Activated T-cell treated with anti-CD3 and anti-CD28 coated beads, Interleukin-2, amount 50 U/mL, for 4 hours (primary cell): ENCODE measurements at regions not wholly inside any gene's neighbourhood (a gene's known extent, or its start where the extent isn't known, plus 50 kb on each side); places are given as distances from the start of the nearest gene placed in this dataset.

Experiments used
- ATAC-seq, 2 donors: fragments of 200-7000 bp; cut with Tn5 transposase; one replicate each; pipeline ENCODE4 v1.10.0; 2021
- DNase-seq: peaks from one replicate; pipeline ENCODE4 v3.0.0-alpha.2; 2020
- H3K27me3 Mint-ChIP-seq: one replicate; pipeline ENCODE4 v1.8.0; 2021; ENCODE audit warnings: low read depth, mixed read lengths
- H3K36me3 Mint-ChIP-seq: one replicate; pipeline ENCODE4 v1.8.0; 2022; ENCODE audit warnings: mixed read lengths; ENCODE audit not compliant: insufficient read depth
- H3K4me1 Mint-ChIP-seq: one replicate; pipeline ENCODE4 v1.8.0; 2021; ENCODE audit warnings: low read depth, mixed read lengths
- H3K4me3 Mint-ChIP-seq: one replicate; pipeline ENCODE4 v1.8.0; 2021; ENCODE audit warnings: mild to moderate bottlenecking, moderate library complexity, mixed read lengths
- H3K9me3 Mint-ChIP-seq: one replicate; pipeline ENCODE4 v1.8.0; 2021; ENCODE audit warnings: mixed read lengths

GRCh38 chr20:39630215-39630908 is 668.2 kb downstream of the DHX35 start:
- Mint-ChIP-seq H3K4me1 (no peaks in the 10 kb centered on the region), H3K27me3 (no peaks in the 10 kb centered on the region), H3K9me3 (no peaks in the 10 kb centered on the region), H3K36me3 (no peaks in the 10 kb centered on the region), H3K4me3 (no peak overlapping the region)
- ATAC-seq, result no peak
- no peak for DNase-seq

GRCh38 chr20:39627765-39628164 is 665.6 kb downstream of the DHX35 start:
- H3K9me3 Mint-ChIP-seq, result no peaks in the 10 kb centered on the region
- H3K4me1 Mint-ChIP-seq, result no peaks in the 10 kb centered on the region
- no peaks in the 10 kb centered on the region for H3K36me3 Mint-ChIP-seq
- H3K27me3 Mint-ChIP-seq, result no peaks in the 10 kb centered on the region
- ATAC-seq (no peak), DNase-seq (no peak)
- H3K4me3 Mint-ChIP-seq, result no peak overlapping the region

- no peak for ATAC-seq
- no peak overlapping the region for H3K4me3 Mint-ChIP-seq
- H3K27me3 Mint-ChIP-seq, result no peaks in the 10 kb centered on the region
- no peaks in the 10 kb centered on the region for H3K4me1 Mint-ChIP-seq
- no peaks in the 10 kb centered on the region for H3K36me3 Mint-ChIP-seq
- no peak for DNase-seq
- no peaks in the 10 kb centered on the region for H3K9me3 Mint-ChIP-seq
Measured at GRCh38 chr20:39624316-39624715, 662.2 kb downstream of the DHX35 start.

DNA sequence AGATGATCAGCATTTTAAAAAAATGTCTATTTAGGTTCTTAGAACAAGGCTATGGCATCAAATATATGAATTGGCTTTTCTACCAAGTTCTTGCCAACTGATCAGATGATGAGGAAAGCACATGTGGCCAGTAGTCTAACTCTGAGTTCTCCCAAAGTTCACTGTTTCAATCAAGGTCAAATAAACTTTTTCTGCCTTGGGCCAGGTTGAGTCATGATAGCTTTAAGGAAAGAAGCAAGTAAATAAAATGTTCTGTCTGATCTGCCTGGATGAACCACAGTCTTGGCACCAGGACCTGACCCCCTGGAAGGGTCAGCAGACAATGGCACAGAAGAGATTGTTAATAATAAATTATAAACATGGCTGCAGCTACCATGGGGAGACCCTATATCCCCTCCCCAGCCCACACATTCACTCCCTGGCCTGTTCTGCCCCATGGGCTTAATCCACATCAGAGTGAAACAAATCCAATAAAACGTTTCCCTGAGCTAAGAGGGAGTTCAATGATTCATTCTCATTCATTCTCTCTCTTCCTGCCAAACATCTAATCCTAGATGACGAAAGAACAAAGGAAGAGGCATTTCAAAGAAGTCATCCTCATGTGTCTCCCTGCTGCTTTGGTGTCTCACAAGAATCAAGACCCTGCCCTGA is 661.6 kb downstream of the DHX35 start:
- no peak overlapping the region for H3K4me3 Mint-ChIP-seq
- no peaks in the 10 kb centered on the region for H3K4me1 Mint-ChIP-seq
- ATAC-seq (no peak), DNase-seq (no peak)
- H3K36me3 Mint-ChIP-seq, result no peaks in the 10 kb centered on the region
- H3K9me3 Mint-ChIP-seq, result no peaks in the 10 kb centered on the region
- no peaks in the 10 kb centered on the region for H3K27me3 Mint-ChIP-seq

DNA sequence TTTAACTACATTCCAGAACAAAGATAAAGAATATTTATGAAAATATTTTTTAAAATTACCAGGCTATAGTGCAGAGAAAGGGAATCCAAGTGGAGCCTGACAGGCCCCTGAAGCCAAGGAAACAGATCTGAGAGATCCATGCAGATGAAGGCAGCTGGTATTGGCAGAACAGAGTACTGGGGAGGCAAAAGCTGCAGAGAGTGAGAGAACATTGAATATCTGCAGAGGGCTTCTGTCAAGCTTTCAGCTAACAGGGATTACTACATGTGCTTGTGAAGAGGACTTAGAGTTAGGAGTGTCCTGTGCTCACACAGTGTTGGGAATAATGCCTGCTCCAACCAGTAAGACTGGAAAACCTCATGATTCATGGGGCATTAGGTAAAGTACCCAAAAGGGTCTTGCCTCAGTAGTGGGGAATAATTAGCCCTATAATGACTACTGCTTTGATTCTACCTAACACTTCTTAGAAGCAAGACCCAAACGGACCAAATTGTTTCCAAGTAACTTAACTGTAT is 657.2 kb downstream of the DHX35 start:
- Mint-ChIP-seq H3K27me3 (no peaks in the 10 kb centered on the region), H3K4me1 (no peaks in the 10 kb centered on the region), H3K4me3 (no peak overlapping the region), H3K9me3 (no peaks in the 10 kb centered on the region), H3K36me3 (no peaks in the 10 kb centered on the region)
- DNase-seq, result no peak
- no peak for ATAC-seq

GRCh38 chr20:39611901-39612300 is 649.8 kb downstream of the DHX35 start:
- Mint-ChIP-seq H3K4me3 (no peak overlapping the region), H3K27me3 (peaks cover 2% of the 10 kb centered on the region), H3K4me1 (no peaks in the 10 kb centered on the region), H3K9me3 (peaks cover 5% of the 10 kb centered on the region), H3K36me3 (no peaks in the 10 kb centered on the region)
- DNase-seq, result no peak
- no peak for ATAC-seq

DNA sequence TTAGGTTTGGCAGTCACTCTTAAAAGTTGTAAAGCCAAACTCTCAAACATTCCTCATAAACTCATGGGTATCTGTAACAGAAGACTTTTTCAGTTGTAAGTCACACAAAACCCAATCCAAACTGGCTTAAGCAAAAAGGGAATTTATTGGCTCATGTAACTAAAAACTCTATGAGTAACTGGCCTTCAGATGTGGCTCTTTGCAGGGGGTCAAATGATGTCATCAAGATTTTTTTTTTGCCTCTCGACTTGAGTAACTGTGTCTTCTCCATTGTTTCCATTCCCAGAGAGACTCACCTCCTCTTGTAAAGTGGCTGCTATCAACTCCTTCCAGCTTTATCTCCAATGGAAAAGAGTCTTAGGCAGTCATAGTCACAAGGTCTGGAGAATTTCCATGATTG is 645.0 kb downstream of the DHX35 start:
- Mint-ChIP-seq H3K4me1 (no peaks in the 10 kb centered on the region), H3K4me3 (no peak overlapping the region), H3K9me3 (peaks cover 5% of the 10 kb centered on the region), H3K27me3 (no peaks in the 10 kb centered on the region), H3K36me3 (no peaks in the 10 kb centered on the region)
- ATAC-seq (no peak), DNase-seq (no peak)

DNA sequence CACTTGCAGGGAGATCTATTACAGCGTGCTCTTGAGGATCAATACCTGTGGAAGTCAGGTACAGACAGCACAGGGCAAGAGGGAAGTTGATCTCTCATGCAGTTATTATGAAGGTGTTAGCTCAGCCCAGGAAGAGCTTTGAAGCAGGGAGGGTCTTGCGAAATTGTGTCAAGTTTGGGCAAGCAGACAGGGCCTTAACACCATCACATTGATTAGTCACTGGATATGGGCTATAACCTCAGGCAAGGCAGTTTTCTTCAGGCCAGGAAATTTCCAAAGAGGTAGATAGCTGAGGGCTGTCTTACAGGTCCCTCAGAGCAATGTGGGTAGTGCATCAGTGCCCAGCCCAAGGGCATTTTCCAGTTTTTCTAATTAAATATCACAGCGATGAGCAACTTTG is 643.8 kb downstream of the DHX35 start:
- DNase-seq (no peak), ATAC-seq (no peak)
- no peaks in the 10 kb centered on the region for H3K36me3 Mint-ChIP-seq
- no peaks in the 10 kb centered on the region for H3K4me1 Mint-ChIP-seq
- no peaks in the 10 kb centered on the region for H3K9me3 Mint-ChIP-seq
- H3K4me3 Mint-ChIP-seq, result no peak overlapping the region
- peaks cover 2% of the 10 kb centered on the region for H3K27me3 Mint-ChIP-seq

DNA sequence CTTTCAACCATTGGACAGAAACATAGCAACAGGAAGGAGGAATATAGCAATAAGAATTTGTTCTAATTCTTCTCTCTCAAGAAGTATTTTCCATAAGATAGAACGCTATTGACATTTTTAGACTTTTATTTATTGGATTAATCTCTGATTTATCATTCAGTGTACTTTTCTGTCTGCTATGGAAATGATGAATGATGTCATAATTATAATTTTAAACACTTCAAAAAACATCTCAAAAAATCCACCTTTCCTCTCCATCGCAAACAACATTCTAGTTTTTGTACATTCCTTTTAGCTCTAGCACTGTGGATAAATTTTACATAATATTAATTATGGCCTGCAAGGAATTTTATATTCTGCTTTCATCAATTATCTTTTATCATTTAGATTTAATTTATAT is 643.2 kb downstream of the DHX35 start:
- H3K4me1 Mint-ChIP-seq, result no peaks in the 10 kb centered on the region
- H3K27me3 Mint-ChIP-seq, result peaks cover 2% of the 10 kb centered on the region
- H3K36me3 Mint-ChIP-seq, result no peaks in the 10 kb centered on the region
- no peak for DNase-seq
- no peak for ATAC-seq
- no peaks in the 10 kb centered on the region for H3K9me3 Mint-ChIP-seq
- H3K4me3 Mint-ChIP-seq, result no peak overlapping the region

- DNase-seq, result no peak
- H3K36me3 Mint-ChIP-seq, result no peaks in the 10 kb centered on the region
- no peaks in the 10 kb centered on the region for H3K4me1 Mint-ChIP-seq
- peaks cover 2% of the 10 kb centered on the region for H3K27me3 Mint-ChIP-seq
- no peak overlapping the region for H3K4me3 Mint-ChIP-seq
- peaks cover 5% of the 10 kb centered on the region for H3K9me3 Mint-ChIP-seq
- ATAC-seq, result no peak
Measured at GRCh38 chr20:39603219-39603618, 641.1 kb downstream of the DHX35 start.

GRCh38 chr20:39602649-39603048 is 640.5 kb downstream of the DHX35 start:
- ATAC-seq (no peak), DNase-seq (no peak)
- Mint-ChIP-seq H3K27me3 (peaks cover 2% of the 10 kb centered on the region), H3K9me3 (peaks cover 6% of the 10 kb centered on the region), H3K4me3 (no peak overlapping the region), H3K4me1 (no peaks in the 10 kb centered on the region), H3K36me3 (no peaks in the 10 kb centered on the region)

DNA sequence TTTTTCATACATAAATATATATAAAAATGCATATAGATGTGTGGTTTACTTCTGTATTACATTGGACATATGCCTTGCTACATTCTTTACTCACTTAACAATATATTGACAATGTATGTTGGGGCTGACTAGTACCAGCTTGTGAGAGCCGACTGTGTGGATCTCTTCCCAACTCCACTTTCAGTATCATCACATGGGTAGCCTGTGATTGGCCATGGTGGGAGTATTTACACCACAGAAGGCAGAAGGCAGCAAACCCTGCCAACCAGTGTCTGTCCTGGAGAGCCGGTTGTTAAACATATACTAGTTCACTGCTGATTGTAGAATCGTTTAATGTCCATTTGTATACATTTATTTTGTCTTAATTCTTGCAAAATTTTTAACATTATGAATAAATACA is 638.7 kb downstream of the DHX35 start:
- ATAC-seq (no peak), DNase-seq (no peak)
- H3K36me3 Mint-ChIP-seq, result no peaks in the 10 kb centered on the region
- H3K9me3 Mint-ChIP-seq, result peaks cover 6% of the 10 kb centered on the region
- H3K27me3 Mint-ChIP-seq, result peaks cover 2% of the 10 kb centered on the region
- no peak overlapping the region for H3K4me3 Mint-ChIP-seq
- H3K4me1 Mint-ChIP-seq, result no peaks in the 10 kb centered on the region

DNA sequence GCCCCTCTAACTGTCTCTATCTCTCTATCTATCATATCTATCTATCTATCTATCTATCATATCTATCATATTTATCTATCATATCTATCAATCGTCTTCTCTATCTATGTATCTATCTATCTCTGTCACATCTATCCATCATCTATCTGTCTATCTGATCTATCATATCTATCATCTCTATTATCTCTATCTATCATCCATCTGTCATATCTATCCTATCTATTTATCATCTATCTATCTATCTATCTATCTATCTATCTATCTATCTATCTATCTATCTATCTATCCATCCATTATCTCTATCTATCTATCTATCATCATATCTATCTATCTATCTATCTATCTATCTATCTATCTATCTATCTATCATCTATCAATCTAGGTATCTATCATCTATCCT is 638.0 kb downstream of the DHX35 start:
- no peak for DNase-seq
- Mint-ChIP-seq H3K9me3 (peaks cover 6% of the 10 kb centered on the region), H3K4me3 (no peak overlapping the region), H3K36me3 (no peaks in the 10 kb centered on the region), H3K27me3 (peaks cover 2% of the 10 kb centered on the region), H3K4me1 (no peaks in the 10 kb centered on the region)
- no peak for ATAC-seq

DNA sequence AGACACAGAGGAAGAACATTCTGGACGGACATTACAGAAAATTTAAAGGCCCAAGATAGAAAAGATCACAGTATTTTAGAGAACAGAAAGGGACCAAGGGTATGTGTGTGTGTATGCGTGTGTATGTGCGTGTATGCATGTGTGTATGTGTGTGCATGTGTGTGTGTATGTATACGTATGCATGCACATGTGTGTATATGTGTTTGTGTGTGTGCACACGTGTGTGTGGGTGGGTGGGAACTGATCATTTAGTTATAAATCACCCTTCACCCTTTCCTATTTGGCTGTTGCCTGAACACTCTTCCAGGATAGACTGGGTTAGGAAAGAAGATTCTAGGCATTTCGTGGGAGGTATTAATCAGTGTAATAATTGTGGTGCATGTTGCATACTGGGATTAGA is 634.4 kb downstream of the DHX35 start:
- H3K4me3 Mint-ChIP-seq, result no peak overlapping the region
- no peaks in the 10 kb centered on the region for H3K27me3 Mint-ChIP-seq
- no peaks in the 10 kb centered on the region for H3K4me1 Mint-ChIP-seq
- no peak for DNase-seq
- H3K36me3 Mint-ChIP-seq, result no peaks in the 10 kb centered on the region
- H3K9me3 Mint-ChIP-seq, result peaks cover 6% of the 10 kb centered on the region
- no peak for ATAC-seq

DNA sequence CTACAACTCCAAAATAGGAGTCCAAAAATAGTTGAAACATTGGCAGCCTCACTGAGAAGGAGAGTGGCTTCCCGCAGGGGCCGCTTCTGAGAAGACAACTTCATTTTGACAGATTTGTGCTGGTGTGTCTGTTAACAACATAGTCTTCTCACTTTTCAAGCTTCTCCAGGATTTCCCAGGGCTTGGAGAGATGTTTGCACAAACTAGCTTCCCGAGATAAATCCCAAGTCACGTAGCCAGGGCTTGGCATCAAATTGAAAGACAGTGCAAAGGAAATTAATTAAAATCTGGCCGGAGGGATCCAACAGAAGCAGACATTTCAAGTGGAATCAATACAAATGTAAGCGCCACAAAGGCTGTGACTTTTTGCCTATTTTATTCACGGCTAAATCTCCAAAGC is 630.2 kb downstream of the DHX35 start:
- ATAC-seq (no peak), DNase-seq (no peak)
- Mint-ChIP-seq H3K36me3 (no peaks in the 10 kb centered on the region), H3K27me3 (peaks cover 4% of the 10 kb centered on the region), H3K4me1 (no peaks in the 10 kb centered on the region), H3K4me3 (no peak overlapping the region), H3K9me3 (no peaks in the 10 kb centered on the region)
